Peyer's patch (tissue), 4 donors: ENCODE measurements at regions not wholly inside any gene's neighbourhood (a gene's known extent, or its start where the extent isn't known, plus 50 kb on each side); places are given as distances from the start of the nearest gene placed in this dataset.

Experiments
- CTCF ChIP-seq, 6 experiments: fragments of 450-650 bp in 4 of 6; fragments of 200-600 bp in 2 of 6; sonication (generic) in 1 of 6; IDR thresholded peaks; one replicate each; pipeline ENCODE4 v1.5.1; 2017 to 2019; ENCODE audit warnings: antibody characterized with exemption in 6 of 6, mild to moderate bottlenecking in 3 of 6, moderate library complexity in 1 of 6
- POLR2A ChIP-seq, 2 donors: fragments of 450-650 bp; IDR thresholded peaks; one replicate each; pipeline ENCODE4 v1.5.1; 2017; ENCODE audit warnings: antibody characterized with exemption in 2 of 2, mild to moderate bottlenecking in 2 of 2, moderate library complexity in 2 of 2

DNA sequence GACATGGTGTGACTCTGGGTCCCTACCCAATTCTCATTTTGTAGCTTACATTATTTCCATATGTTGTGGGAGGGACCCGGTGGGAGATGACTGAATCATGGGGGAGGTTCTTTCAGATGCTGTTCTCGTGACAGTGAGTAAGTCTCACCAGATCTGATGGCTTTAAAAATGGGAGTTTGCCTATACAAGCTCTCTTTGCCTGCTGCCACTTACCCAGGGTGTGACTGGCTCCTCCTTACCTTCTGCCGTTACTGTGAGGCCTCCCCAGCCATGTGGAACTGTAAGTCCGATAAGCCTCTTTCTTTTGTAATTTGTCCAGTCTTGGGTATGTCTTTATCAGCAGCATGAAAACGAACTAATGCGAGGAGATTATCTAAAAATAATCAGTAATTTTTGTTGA lies 1683.2 kb upstream of the SLC39A10 start:
- no peak for TF ChIP-seq CTCF (IDR thresholded peaks at IDR 0.05)
- TF ChIP-seq POLR2A (IDR thresholded peaks at IDR 0.05), result no peak
